ENCODE measurements at regions not wholly inside any gene's neighbourhood (a gene's known extent, or its start where the extent isn't known, plus 50 kb on each side); places are given as distances from the start of the nearest gene placed in this dataset.

GRCh38 chr3:177591379-177591778, 394.1 kb upstream of the TBL1XR1 start:
- TF ChIP-seq CTCF (IDR thresholded peaks at IDR 0.05) = no peak
- no peaks in the 10 kb centered on the region for H3K36me3 Mint-ChIP-seq (ENCODE audit: low read depth)
- H3K4me1 Mint-ChIP-seq (ENCODE audit: low read depth) = peaks cover 46% of the 10 kb centered on the region
- Histone ChIP-seq H3K4me1 (ENCODE audit: insufficient read depth, low read length) (peaks cover 17% of the 10 kb centered on the region), H3K4me3 (ENCODE audit: low read length) (no peak overlapping the region), H3K27me3 (ENCODE audit: control insufficient read depth in 1 of 2, insufficient read depth in 2 of 2, low read length in 2 of 2) (no peaks in the 10 kb centered on the region), H3K27ac (ENCODE audit: low read depth in 1 of 2, low read length in 2 of 2) (no peak overlapping the region), H3K9me3 (ENCODE audit: control insufficient read depth in 1 of 2, insufficient read depth in 1 of 2, low read length in 2 of 2) (peaks cover 0 to 4% of the 10 kb centered on the region in 2 experiments), H3K36me3 (ENCODE audit: insufficient read depth, low read length) (no peaks in the 10 kb centered on the region)
- H3K9me3 Mint-ChIP-seq = no peaks in the 10 kb centered on the region
- DNase-seq (peak in 2 of 14 experiments; percentile 26 to 44), ATAC-seq (ENCODE audit: poor library complexity) (no peak)
- ChIA-PET CTCF (no interaction called here), POLR2A (interaction anchor here (0.6 to 1.0 kb wide), 2 partner anchors 28 to 52 kb away, joined by 3 read pairs; no protein-coding TSS in a partner anchor)
- no peaks in the 10 kb centered on the region for H3K27me3 Mint-ChIP-seq
- H3K4me3 Mint-ChIP-seq = no peak overlapping the region
- H3K27ac Mint-ChIP-seq = no peak overlapping the region
- intact Hi-C loops (cut with DNase I, micrococcal nuclease) = loop anchor here (5.0 to 10.0 kb wide), 5 partner anchors 39 to 229 kb away; no protein-coding TSS in a partner anchor

GRCh38 chr3:177594096-177594495, 396.8 kb upstream of the TBL1XR1 start:
- Mint-ChIP-seq H3K4me3 (no peak overlapping the region), H3K27me3 (no peaks in the 10 kb centered on the region), H3K9me3 (no peaks in the 10 kb centered on the region), H3K27ac (peak overlapping the region; percentile 39), H3K36me3 (ENCODE audit: low read depth) (no peaks in the 10 kb centered on the region), H3K4me1 (ENCODE audit: low read depth) (peaks cover 73% of the 10 kb centered on the region)
- H3K27me3 ChIP-seq (ENCODE audit: control insufficient read depth in 1 of 2, insufficient read depth in 2 of 2, low read length in 2 of 2) = no peaks in the 10 kb centered on the region
- no peaks in the 10 kb centered on the region for H3K9me3 ChIP-seq (ENCODE audit: control insufficient read depth in 1 of 2, insufficient read depth in 1 of 2, low read length in 2 of 2)
- POLR2A ChIA-PET = no interaction called here
- DNase-seq = no peak
- ATAC-seq (ENCODE audit: poor library complexity) = no peak
- TF ChIP-seq CTCF (IDR thresholded peaks at IDR 0.05) = no peak
- CTCF ChIA-PET = interaction anchor here (1.3 kb wide), 1 partner anchor 21 kb away, joined by 4 read pairs; no protein-coding TSS in a partner anchor
- H3K4me3 ChIP-seq (ENCODE audit: low read length) = no peak overlapping the region
- H3K36me3 ChIP-seq (ENCODE audit: insufficient read depth, low read length) = no peaks in the 10 kb centered on the region
- no peak overlapping the region for H3K27ac ChIP-seq (ENCODE audit: low read depth in 1 of 2, low read length in 2 of 2)
- peaks cover 38% of the 10 kb centered on the region for H3K4me1 ChIP-seq (ENCODE audit: insufficient read depth, low read length)
- intact Hi-C loops (cut with DNase I, micrococcal nuclease) = loop anchor here (5.0 to 10.0 kb wide), 5 partner anchors 42 to 232 kb away; no protein-coding TSS in a partner anchor

GRCh38 chr3:177595530-177596188, 398.4 kb upstream of the TBL1XR1 start:
- no peaks in the 10 kb centered on the region for H3K27me3 ChIP-seq (ENCODE audit: control insufficient read depth in 1 of 2, insufficient read depth in 2 of 2, low read length in 2 of 2)
- H3K4me3 ChIP-seq (ENCODE audit: low read length) = no peak overlapping the region
- Mint-ChIP-seq H3K36me3 (ENCODE audit: low read depth) (no peaks in the 10 kb centered on the region), H3K4me3 (no peak overlapping the region), H3K27me3 (no peaks in the 10 kb centered on the region), H3K27ac (peak overlapping the region; percentile 96), H3K4me1 (ENCODE audit: low read depth) (peaks cover 86% of the 10 kb centered on the region), H3K9me3 (no peaks in the 10 kb centered on the region)
- DNase-seq (no peak), ATAC-seq (ENCODE audit: poor library complexity) (no peak)
- no peaks in the 10 kb centered on the region for H3K36me3 ChIP-seq (ENCODE audit: insufficient read depth, low read length)
- no peak for TF ChIP-seq CTCF (IDR thresholded peaks at IDR 0.05)
- POLR2A ChIA-PET = interaction anchor here (3.0 kb wide), 1 partner anchor 8 kb away, joined by 14 read pairs; no protein-coding TSS in a partner anchor
- no peaks in the 10 kb centered on the region for H3K9me3 ChIP-seq (ENCODE audit: control insufficient read depth in 1 of 2, insufficient read depth in 1 of 2, low read length in 2 of 2)
- no peak overlapping the region for H3K27ac ChIP-seq (ENCODE audit: low read depth in 1 of 2, low read length in 2 of 2)
- H3K4me1 ChIP-seq (ENCODE audit: insufficient read depth, low read length) = peaks cover 45% of the 10 kb centered on the region
- CTCF ChIA-PET = interaction anchor here (1.3 kb wide), 1 partner anchor 19 kb away, joined by 4 read pairs; no protein-coding TSS in a partner anchor
- intact Hi-C loops (cut with DNase I, micrococcal nuclease) = loop anchor here in 1 of 2 experiments (5.0 to 10.0 kb wide), 5 partner anchors 49 to 543 kb away; partner anchors contain the start of gene TBL1XR1
